Breast epithelium (tissue), 3 donors: ENCODE measurements at regions not wholly inside any gene's neighbourhood (a gene's known extent, or its start where the extent isn't known, plus 50 kb on each side); places are given as distances from the start of the nearest gene placed in this dataset.
"Not testable (repeated sequence)": the region's sequence is repeated elsewhere in the genome, so short reads cannot be mapped to it uniquely, and the experiment has no call there.

Experiments
- CTCF ChIP-seq, 3 donors: fragments of 450-650 bp; IDR thresholded peaks; one replicate each; pipeline ENCODE4 v1.5.1; 2016 to 2017; ENCODE audit warnings: antibody characterized with exemption in 3 of 3, mild to moderate bottlenecking in 3 of 3, moderate library complexity in 3 of 3
- POLR2A ChIP-seq: fragments of 450-650 bp; IDR thresholded peaks from one replicate; pipeline ENCODE4 v1.6.1; 2016; ENCODE audit warnings: antibody characterized with exemption, mild to moderate bottlenecking, moderate library complexity
- POLR2AphosphoS5 ChIP-seq, 3 donors: sonication (generic); formaldehyde crosslinking; IDR thresholded peaks; one replicate each; pipeline ENCODE4 v1.6.1; 2017; ENCODE audit warnings: antibody characterized with exemption in 3 of 3

- not testable (repeated sequence) for TF ChIP-seq CTCF (IDR thresholded peaks at IDR 0.05); POLR2A; POLR2AphosphoS5 (IDR thresholded peaks at IDR 0.05)
Observed at GRCh38 chr9:42860133-42860532, 676.7 kb downstream of the SPATA31A6 start.
